AG09309 (cell line): ENCODE measurements at regions not wholly inside any gene's neighbourhood (a gene's known extent, or its start where the extent isn't known, plus 50 kb on each side); places are given as distances from the start of the nearest gene placed in this dataset.

Experiments
- DNase-seq: peaks from one replicate; pipeline ENCODE4 v3.0.0-alpha.2; 2010; ENCODE audit warnings: low read depth
- H3K4me3 ChIP-seq: 2 replicates; pipeline ENCODE4 v1.5.1; 2011; ENCODE audit warnings: mild to moderate bottlenecking, low read depth, low read length, moderate library complexity; ENCODE audit not compliant: control insufficient read depth
- CTCF ChIP-seq: IDR thresholded peaks from 2 replicates; pipeline ENCODE4 v1.5.1; 2011; ENCODE audit warnings: mild to moderate bottlenecking, low read depth, low read length, inconsistent platforms; ENCODE audit not compliant: insufficient read depth, control insufficient read depth; ENCODE audit errors: missing control alignments

- no peak for DNase-seq
- no peak for TF ChIP-seq CTCF
- H3K4me3 ChIP-seq = no peak overlapping the region
These were observed 86.8 kb upstream of the ANKRD1 start for GRCh38 chr10:91007655-91008054.

GRCh38 chr10:91009121-91009520, 88.2 kb upstream of the ANKRD1 start:
- H3K4me3 ChIP-seq = no peak overlapping the region

GRCh38 chr10:91010952-91011351, 90.1 kb upstream of the ANKRD1 start:
- DNase-seq = no peak
- no peak overlapping the region for H3K4me3 ChIP-seq
- no peak for TF ChIP-seq CTCF

More at GRCh38 chr10:91009121-91009520, 88.2 kb upstream of the ANKRD1 start:
- DNase-seq = no peak
- TF ChIP-seq CTCF = no peak

DNA sequence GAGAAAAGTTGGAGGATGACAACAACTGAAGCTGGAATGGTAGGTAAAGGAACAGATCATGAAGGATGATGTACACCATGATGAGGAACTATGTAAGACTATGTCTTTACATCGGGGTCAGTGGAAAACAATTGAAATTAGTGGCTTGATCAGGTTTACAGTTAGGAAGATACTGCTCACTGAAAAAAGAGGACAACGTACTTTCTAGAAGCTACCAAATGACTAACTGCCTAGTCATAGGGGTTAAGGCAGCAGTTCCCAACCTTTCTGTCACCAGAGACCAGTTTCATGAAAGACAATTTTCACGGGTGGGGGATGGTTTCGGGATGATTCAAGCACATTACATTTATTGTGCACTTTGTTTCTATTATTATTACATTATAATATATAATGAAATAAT, 91.6 kb upstream of the ANKRD1 start:
- no peak for DNase-seq
- TF ChIP-seq CTCF = no peak
- H3K4me3 ChIP-seq = no peak overlapping the region

DNA sequence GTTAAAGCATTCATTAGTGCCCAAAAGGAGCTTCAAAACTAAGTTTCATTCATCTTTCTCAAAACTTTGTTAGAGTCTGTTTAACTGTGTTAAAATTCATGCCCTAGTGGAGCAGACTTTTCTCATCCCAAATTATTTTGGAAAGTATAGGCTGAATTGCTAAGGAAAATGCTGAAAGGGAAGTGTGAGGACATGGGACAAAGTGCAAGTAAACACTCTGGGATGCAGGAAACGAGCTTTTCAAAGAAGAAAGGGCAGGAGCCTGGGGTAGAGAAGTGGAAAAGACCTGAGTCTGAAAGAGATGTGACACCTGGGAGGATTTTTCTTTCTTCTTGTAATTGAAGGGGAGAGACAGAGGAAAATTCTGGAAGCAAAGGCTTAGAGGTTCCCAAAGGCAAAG, 93.1 kb upstream of the ANKRD1 start:
- TF ChIP-seq CTCF = no peak
- no peak overlapping the region for H3K4me3 ChIP-seq
- no peak for DNase-seq

DNA sequence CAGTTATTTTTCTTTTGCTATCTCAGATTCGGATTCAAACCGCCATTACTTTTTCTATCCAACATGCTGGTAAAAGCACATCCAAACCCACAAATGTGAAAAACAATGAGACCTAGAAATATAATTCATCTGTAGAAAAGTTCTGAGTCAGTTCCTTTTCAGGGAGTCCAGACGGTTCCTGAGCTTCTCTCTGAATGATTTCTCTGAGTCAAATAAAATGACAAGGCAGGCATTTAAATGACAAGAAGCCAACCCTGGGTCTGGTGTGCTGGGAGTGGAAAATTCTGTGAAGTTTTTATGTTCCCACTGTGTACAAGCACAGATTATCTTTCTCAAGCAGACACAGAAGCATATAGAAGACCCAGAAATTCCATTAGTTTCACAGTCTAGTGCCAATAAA, 96.3 kb upstream of the ANKRD1 start:
- TF ChIP-seq CTCF = no peak
- DNase-seq = no peak
- H3K4me3 ChIP-seq = no peak overlapping the region

DNA sequence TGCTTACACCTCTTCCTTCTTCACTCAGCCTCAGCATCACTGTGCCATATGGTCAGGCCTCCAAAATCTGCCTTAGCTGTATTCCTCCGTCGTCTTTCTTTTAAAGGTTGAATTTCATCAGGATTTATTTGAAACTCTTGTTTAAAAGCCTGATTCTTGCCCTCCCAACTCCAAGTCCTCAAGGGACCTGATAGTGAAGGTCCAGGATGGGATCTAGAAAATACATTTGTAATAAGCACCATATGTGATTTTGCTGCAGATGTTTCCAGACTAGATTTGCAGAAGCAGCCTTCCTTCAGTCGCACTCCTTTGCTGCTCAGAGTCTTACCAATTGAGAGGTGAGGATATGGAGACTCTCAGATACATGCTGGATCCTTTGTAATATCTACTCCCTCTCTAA, 101.0 kb upstream of the ANKRD1 start:
- no peak for DNase-seq
- no peak for TF ChIP-seq CTCF
- no peak overlapping the region for H3K4me3 ChIP-seq
